GM21367 (cell line): ENCODE measurements at regions not wholly inside any gene's neighbourhood (a gene's known extent, or its start where the extent isn't known, plus 50 kb on each side); places are given as distances from the start of the nearest gene placed in this dataset.
"Not testable (repeated sequence)": the region's sequence is repeated elsewhere in the genome, so short reads cannot be mapped to it uniquely, and the experiment has no call there.

Source experiments
- ATAC-seq: cut with Tn5 transposase; IDR thresholded peaks from one replicate; pipeline ENCODE4 v1.9.1; 2021; ENCODE audit not compliant: unreplicated experiment

GRCh38 chr7:68893411-68893810 lies 704.9 kb upstream of the AUTS2 start:
- no peak for ATAC-seq

GRCh38 chr7:68899156-68899555 lies 699.1 kb upstream of the AUTS2 start:
- not testable (repeated sequence) for ATAC-seq

GRCh38 chr7:68900096-68900495 lies 698.2 kb upstream of the AUTS2 start:
- no peak for ATAC-seq

GRCh38 chr7:68904630-68905029 lies 693.6 kb upstream of the AUTS2 start:
- ATAC-seq, result no peak

GRCh38 chr7:68911754-68912153 lies 686.5 kb upstream of the AUTS2 start:
- ATAC-seq, result no peak

GRCh38 chr7:68914006-68914405 lies 684.3 kb upstream of the AUTS2 start:
- ATAC-seq, result no peak

GRCh38 chr7:68917041-68917651 lies 681.1 kb upstream of the AUTS2 start:
- no peak for ATAC-seq

- ATAC-seq, result no peak
Measured at GRCh38 chr7:68918621-68919020, 679.7 kb upstream of the AUTS2 start.

GRCh38 chr7:68922850-68923249 lies 675.4 kb upstream of the AUTS2 start:
- no peak for ATAC-seq

- no peak for ATAC-seq
Measured at GRCh38 chr7:68925241-68925640, 673.0 kb upstream of the AUTS2 start.

- ATAC-seq, result no peak
Measured at GRCh38 chr7:68929781-68930261, 668.5 kb upstream of the AUTS2 start.

GRCh38 chr7:68936471-68937035 lies 661.7 kb upstream of the AUTS2 start:
- ATAC-seq, result no peak

GRCh38 chr7:68938151-68938550 lies 660.1 kb upstream of the AUTS2 start:
- ATAC-seq, result no peak

GRCh38 chr7:68943786-68944185 lies 654.5 kb upstream of the AUTS2 start:
- no peak for ATAC-seq

- no peak for ATAC-seq
Measured at GRCh38 chr7:68955656-68956055, 642.6 kb upstream of the AUTS2 start.

GRCh38 chr7:68958571-68958970 lies 639.7 kb upstream of the AUTS2 start:
- no peak for ATAC-seq

GRCh38 chr7:68963552-68963951 lies 634.7 kb upstream of the AUTS2 start:
- no peak for ATAC-seq

GRCh38 chr7:68964060-68964459 lies 634.2 kb upstream of the AUTS2 start:
- ATAC-seq, result no peak

- ATAC-seq, result no peak
Measured at GRCh38 chr7:68965351-68965750, 632.9 kb upstream of the AUTS2 start.

GRCh38 chr7:68967598-68967997 lies 630.7 kb upstream of the AUTS2 start:
- no peak for ATAC-seq

GRCh38 chr7:68969571-68969970 lies 628.7 kb upstream of the AUTS2 start:
- no peak for ATAC-seq

- ATAC-seq, result no peak
Measured at GRCh38 chr7:68971634-68972340, 626.5 kb upstream of the AUTS2 start.
